Uterus (tissue), 2 donors: ENCODE measurements at regions not wholly inside any gene's neighbourhood (a gene's known extent, or its start where the extent isn't known, plus 50 kb on each side); places are given as distances from the start of the nearest gene placed in this dataset.

ENCODE experiments used
- CTCF ChIP-seq, 4 experiments: fragments of 200-600 bp in 2 of 4; fragments of 450-650 bp in 2 of 4; sonication (generic) in 2 of 4; IDR thresholded peaks; one replicate each; pipeline ENCODE4 v1.5.1; 2016 to 2019; ENCODE audit warnings: antibody characterized with exemption in 4 of 4, mild to moderate bottlenecking in 2 of 4, moderate library complexity in 1 of 4
- POLR2A ChIP-seq, 2 donors: fragments of 450-650 bp; IDR thresholded peaks; one replicate each; pipeline ENCODE4 v1.6.1; 2016; ENCODE audit warnings: antibody characterized with exemption in 2 of 2, mild to moderate bottlenecking in 1 of 2, moderate library complexity in 1 of 2

DNA sequence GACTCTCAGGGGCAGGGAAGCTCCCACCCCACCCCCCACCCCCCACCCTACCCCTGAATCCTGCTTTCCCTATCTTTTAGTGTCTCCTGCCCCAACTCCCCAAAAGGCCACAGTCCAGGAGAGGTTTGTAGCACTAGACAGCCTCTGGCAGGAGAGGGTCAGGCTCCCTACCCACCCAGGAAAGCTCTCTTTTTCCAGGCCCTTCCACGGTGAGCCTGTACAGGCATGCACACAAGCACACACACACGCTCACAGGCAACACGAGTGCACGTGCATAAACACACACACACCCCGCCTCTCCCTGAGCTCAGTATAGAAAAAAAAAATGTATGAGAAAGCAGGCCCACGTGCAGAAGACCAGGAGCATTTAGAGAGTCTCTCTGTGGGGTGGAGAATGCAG, 414.0 kb downstream of the MN1 start:
- TF ChIP-seq CTCF (IDR thresholded peaks at IDR 0.05): no peak
- TF ChIP-seq POLR2A (IDR thresholded peaks at IDR 0.05): no peak
